ENCODE measurements at regions not wholly inside any gene's neighbourhood (a gene's known extent, or its start where the extent isn't known, plus 50 kb on each side); places are given as distances from the start of the nearest gene placed in this dataset.

GRCh38 chr4:45646885-45647590, 476.8 kb downstream of the GABRG1 start:
- DNase-seq (ENCODE audit: low spot score), result no peak

- DNase-seq (ENCODE audit: low spot score), result no peak
These were observed 483.6 kb downstream of the GABRG1 start for GRCh38 chr4:45640281-45640680.

- DNase-seq (ENCODE audit: low spot score), result no peak
These were observed 485.2 kb downstream of the GABRG1 start for GRCh38 chr4:45638641-45639040.

- no peak for DNase-seq (ENCODE audit: low spot score)
These were observed 487.7 kb downstream of the GABRG1 start for GRCh38 chr4:45636175-45636574.

GRCh38 chr4:45629717-45630116, 494.1 kb downstream of the GABRG1 start:
- no peak for DNase-seq (ENCODE audit: low spot score)

GRCh38 chr4:45621971-45622370, 501.9 kb downstream of the GABRG1 start:
- DNase-seq (ENCODE audit: low spot score), result no peak

- DNase-seq (ENCODE audit: low spot score), result no peak
These were observed 503.0 kb downstream of the GABRG1 start for GRCh38 chr4:45620808-45621207.

GRCh38 chr4:45596379-45597101, 527.3 kb downstream of the GABRG1 start:
- no peak for DNase-seq (ENCODE audit: low spot score)

GRCh38 chr4:45580334-45580733, 543.5 kb downstream of the GABRG1 start:
- no peak for DNase-seq (ENCODE audit: low spot score)

- DNase-seq (ENCODE audit: low spot score), result no peak
These were observed 545.0 kb downstream of the GABRG1 start for GRCh38 chr4:45578874-45579273.

- DNase-seq (ENCODE audit: low spot score), result no peak
These were observed 547.6 kb downstream of the GABRG1 start for GRCh38 chr4:45576275-45576674.

- DNase-seq (ENCODE audit: low spot score), result no peak
These were observed 554.2 kb downstream of the GABRG1 start for GRCh38 chr4:45569619-45570018.

- no peak for DNase-seq (ENCODE audit: low spot score)
These were observed 555.2 kb downstream of the GABRG1 start for GRCh38 chr4:45568694-45569093.

GRCh38 chr4:45566896-45567603, 556.8 kb downstream of the GABRG1 start:
- DNase-seq (ENCODE audit: low spot score), result no peak

- DNase-seq (ENCODE audit: low spot score), result no peak
These were observed 569.4 kb downstream of the GABRG1 start for GRCh38 chr4:45554423-45554822.

- no peak for DNase-seq (ENCODE audit: low spot score)
These were observed 573.0 kb downstream of the GABRG1 start for GRCh38 chr4:45550766-45551366.

GRCh38 chr4:45539142-45539814, 584.6 kb downstream of the GABRG1 start:
- DNase-seq (ENCODE audit: low spot score), result no peak

GRCh38 chr4:45530498-45530897, 593.4 kb downstream of the GABRG1 start:
- no peak for DNase-seq (ENCODE audit: low spot score)

- no peak for DNase-seq (ENCODE audit: low spot score)
These were observed 596.7 kb downstream of the GABRG1 start for GRCh38 chr4:45527160-45527559.

GRCh38 chr4:45518832-45519231, 605.0 kb downstream of the GABRG1 start:
- no peak for DNase-seq (ENCODE audit: low spot score)

GRCh38 chr4:45502471-45502870, 621.4 kb downstream of the GABRG1 start:
- DNase-seq (ENCODE audit: low spot score), result no peak

- DNase-seq (ENCODE audit: low spot score), result no peak
These were observed 639.1 kb downstream of the GABRG1 start for GRCh38 chr4:45484740-45485139.

Data from HuH-7.5 (cell line).